Ramos (cell line): ENCODE measurements at regions not wholly inside any gene's neighbourhood (a gene's known extent, or its start where the extent isn't known, plus 50 kb on each side); places are given as distances from the start of the nearest gene placed in this dataset.

Experiments used
- in situ Hi-C: fragments of 300-500 bp; cut with MboI; formaldehyde crosslinking; loops from one replicate; pipeline ENCODE4 v1.14.3; 2022; ENCODE audit warnings: low sequenced_read_pairs; ENCODE audit not compliant: unreplicated experiment

- in situ Hi-C loops: no loop called here
These were observed 396.5 kb upstream of the TSHZ3 start for GRCh38 chr19:31745731-31746130.

GRCh38 chr19:31749231-31749630 is 400.0 kb upstream of the TSHZ3 start:
- in situ Hi-C loops: no loop called here

GRCh38 chr19:31759359-31759758 is 410.1 kb upstream of the TSHZ3 start:
- in situ Hi-C loops: no loop called here

GRCh38 chr19:31761281-31761913 is 412.2 kb upstream of the TSHZ3 start:
- in situ Hi-C loops: no loop called here

GRCh38 chr19:31770223-31770622 is 421.0 kb upstream of the TSHZ3 start:
- in situ Hi-C loops: no loop called here

- in situ Hi-C loops: no loop called here
These were observed 423.7 kb upstream of the TSHZ3 start for GRCh38 chr19:31772915-31773314.

GRCh38 chr19:31781542-31781941 is 432.3 kb upstream of the TSHZ3 start:
- in situ Hi-C loops: no loop called here

GRCh38 chr19:31783592-31783991 is 434.4 kb upstream of the TSHZ3 start:
- in situ Hi-C loops: no loop called here

GRCh38 chr19:31784671-31785101 is 435.4 kb upstream of the TSHZ3 start:
- in situ Hi-C loops: no loop called here

GRCh38 chr19:31801611-31802010 is 452.4 kb upstream of the TSHZ3 start:
- in situ Hi-C loops: no loop called here

- in situ Hi-C loops: no loop called here
These were observed 454.7 kb upstream of the TSHZ3 start for GRCh38 chr19:31803835-31804446.

GRCh38 chr19:31804668-31805067 is 455.4 kb upstream of the TSHZ3 start:
- in situ Hi-C loops: no loop called here

- in situ Hi-C loops: no loop called here
These were observed 461.4 kb upstream of the TSHZ3 start for GRCh38 chr19:31810536-31811109.

- in situ Hi-C loops: no loop called here
These were observed 468.9 kb upstream of the TSHZ3 start for GRCh38 chr19:31817971-31818797.

- in situ Hi-C loops: no loop called here
These were observed 469.5 kb upstream of the TSHZ3 start for GRCh38 chr19:31818798-31819105.

GRCh38 chr19:31819837-31820236 is 470.6 kb upstream of the TSHZ3 start:
- in situ Hi-C loops: no loop called here

GRCh38 chr19:31821346-31821745 is 472.1 kb upstream of the TSHZ3 start:
- in situ Hi-C loops: no loop called here

- in situ Hi-C loops: no loop called here
These were observed 476.2 kb upstream of the TSHZ3 start for GRCh38 chr19:31825134-31826094.

- in situ Hi-C loops: no loop called here
These were observed 477.1 kb upstream of the TSHZ3 start for GRCh38 chr19:31826325-31826724.
